ENCODE measurements at regions not wholly inside any gene's neighbourhood (a gene's known extent, or its start where the extent isn't known, plus 50 kb on each side); places are given as distances from the start of the nearest gene placed in this dataset.

DNA sequence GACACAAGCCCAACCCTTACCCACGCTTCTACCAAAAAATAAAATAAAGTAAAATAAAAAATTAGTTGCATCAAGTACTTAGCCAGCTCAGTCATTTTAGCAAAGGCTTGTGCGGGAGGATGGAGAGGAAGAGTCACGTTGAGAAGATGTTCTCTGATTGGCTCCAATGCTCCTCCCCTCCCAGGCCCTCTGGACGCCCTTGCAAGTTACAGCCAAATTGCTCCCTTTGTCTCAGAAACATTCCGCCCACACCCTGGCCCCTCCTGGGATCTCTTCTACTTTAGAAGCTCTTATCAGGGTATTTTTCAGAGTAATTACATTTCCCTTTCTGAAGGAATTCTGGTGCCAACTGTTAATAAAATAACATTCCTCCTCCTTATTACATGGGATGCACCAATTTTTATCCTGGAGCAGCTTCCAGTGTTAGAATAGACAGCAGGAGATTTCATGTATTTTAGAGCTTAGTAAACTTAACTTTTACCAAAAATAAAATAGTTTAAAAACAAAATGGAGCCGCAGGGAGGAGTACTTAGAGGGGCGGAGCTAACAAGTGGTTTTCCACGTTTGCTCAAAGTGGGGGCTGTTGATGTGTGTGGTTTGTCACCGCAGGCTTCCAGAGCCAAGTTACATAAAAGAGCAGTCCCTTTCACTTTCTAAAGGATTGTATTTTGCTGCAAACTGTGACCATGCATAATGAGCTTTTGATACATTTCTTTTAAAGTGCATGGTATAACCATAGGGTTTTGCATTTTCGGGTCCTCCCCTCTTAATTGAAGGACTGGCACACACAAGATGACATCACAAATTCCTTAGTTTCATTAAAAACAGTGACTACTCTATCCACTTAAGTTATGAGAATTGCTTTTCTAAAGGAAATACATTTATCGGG lies 71.7 kb upstream of the RAP1B start:
- TF ChIP-seq RCOR1 (IDR thresholded peaks at IDR 0.05; ENCODE audit: low read length) = no peak
- TF ChIP-seq TEAD4 (IDR thresholded peaks at IDR 0.05; ENCODE audit: borderline replicate concordance, insufficient read depth) = no peak
- TF ChIP-seq REST (IDR thresholded peaks at IDR 0.05; ENCODE audit: low read depth, low read length) = no peak
- no peak for TF ChIP-seq NFIC (IDR thresholded peaks at IDR 0.05; ENCODE audit: borderline replicate concordance)
- no peak for TF ChIP-seq CTCF (IDR thresholded peaks at IDR 0.05)
- no peak for TF ChIP-seq TAF1 (IDR thresholded peaks at IDR 0.05; ENCODE audit: borderline replicate concordance, low read depth, low read length)
- no peak for TF ChIP-seq SIN3A (IDR thresholded peaks at IDR 0.05; ENCODE audit: borderline replicate concordance, low read depth, low read length)
- TF ChIP-seq FOXM1 (IDR thresholded peaks at IDR 0.05; ENCODE audit: low read depth) = no peak
- no peak for TF ChIP-seq POLR2AphosphoS5 (IDR thresholded peaks at IDR 0.05; ENCODE audit: low read depth, low read length)
- TF ChIP-seq, protein P1, sequence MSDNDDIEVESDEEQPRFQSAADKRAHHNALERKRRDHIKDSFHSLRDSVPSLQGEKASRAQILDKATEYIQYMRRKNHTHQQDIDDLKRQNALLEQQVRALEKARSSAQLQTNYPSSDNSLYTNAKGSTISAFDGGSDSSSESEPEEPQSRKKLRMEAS (IDR thresholded peaks at IDR 0.05; ENCODE audit: low read depth) = no peak
- no peak for TF ChIP-seq EZH2phosphoT487 (IDR thresholded peaks at IDR 0.05; ENCODE audit: borderline replicate concordance, low read depth)
